ENCODE measurements at regions not wholly inside any gene's neighbourhood (a gene's known extent, or its start where the extent isn't known, plus 50 kb on each side); places are given as distances from the start of the nearest gene placed in this dataset.

DNA sequence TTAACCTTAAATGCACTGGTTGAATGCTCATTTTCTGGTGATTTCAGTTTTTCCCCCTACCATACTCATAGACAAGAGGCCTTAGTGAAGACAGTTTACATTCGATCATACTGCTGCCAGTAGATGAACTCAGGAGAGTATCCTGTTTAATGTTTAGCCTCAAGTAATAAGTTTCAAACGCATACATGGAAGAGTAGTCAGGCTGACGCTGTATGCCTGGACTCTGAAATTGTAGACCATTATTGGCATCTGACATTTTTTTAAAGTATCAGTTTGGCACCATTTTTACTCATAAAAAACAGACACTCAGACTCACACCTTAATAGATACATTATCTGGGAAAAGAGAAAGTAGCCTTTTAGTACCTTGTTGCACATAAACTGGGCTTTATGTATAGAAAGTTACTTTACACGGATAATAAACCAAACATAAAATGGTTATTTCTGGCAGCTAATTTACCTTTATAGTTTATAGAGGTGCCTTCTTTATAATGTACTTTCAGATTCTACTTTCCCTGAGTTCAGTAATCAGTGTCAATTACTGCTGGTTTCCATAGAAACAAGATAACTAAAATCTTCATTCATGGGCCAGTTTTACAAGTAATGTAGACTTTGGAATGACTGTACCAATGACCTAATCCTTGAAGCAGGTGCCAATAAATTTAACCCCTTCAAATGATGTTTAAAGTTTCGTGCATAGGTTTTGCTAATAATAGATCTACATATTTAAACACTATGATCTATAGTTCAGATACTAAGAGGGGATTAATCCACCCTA lies 183.8 kb upstream of the ITGA1 start:
- H3K27ac ChIP-seq: no peak overlapping the region
- no peak for DNase-seq
- TF ChIP-seq, protein P1, sequence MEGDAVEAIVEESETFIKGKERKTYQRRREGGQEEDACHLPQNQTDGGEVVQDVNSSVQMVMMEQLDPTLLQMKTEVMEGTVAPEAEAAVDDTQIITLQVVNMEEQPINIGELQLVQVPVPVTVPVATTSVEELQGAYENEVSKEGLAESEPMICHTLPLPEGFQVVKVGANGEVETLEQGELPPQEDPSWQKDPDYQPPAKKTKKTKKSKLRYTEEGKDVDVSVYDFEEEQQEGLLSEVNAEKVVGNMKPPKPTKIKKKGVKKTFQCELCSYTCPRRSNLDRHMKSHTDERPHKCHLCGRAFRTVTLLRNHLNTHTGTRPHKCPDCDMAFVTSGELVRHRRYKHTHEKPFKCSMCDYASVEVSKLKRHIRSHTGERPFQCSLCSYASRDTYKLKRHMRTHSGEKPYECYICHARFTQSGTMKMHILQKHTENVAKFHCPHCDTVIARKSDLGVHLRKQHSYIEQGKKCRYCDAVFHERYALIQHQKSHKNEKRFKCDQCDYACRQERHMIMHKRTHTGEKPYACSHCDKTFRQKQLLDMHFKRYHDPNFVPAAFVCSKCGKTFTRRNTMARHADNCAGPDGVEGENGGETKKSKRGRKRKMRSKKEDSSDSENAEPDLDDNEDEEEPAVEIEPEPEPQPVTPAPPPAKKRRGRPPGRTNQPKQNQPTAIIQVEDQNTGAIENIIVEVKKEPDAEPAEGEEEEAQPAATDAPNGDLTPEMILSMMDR (IDR thresholded peaks at IDR 0.05): no peak
- H3K4me3 ChIP-seq: no peak overlapping the region
- intact Hi-C loops (cut with DNase I; ENCODE audit: low total_unique reads): no loop called here
- no peaks in the 10 kb centered on the region for H3K4me1 ChIP-seq
- no peaks in the 10 kb centered on the region for H3K27me3 ChIP-seq
- no peaks in the 10 kb centered on the region for H3K36me3 ChIP-seq
- no peaks in the 10 kb centered on the region for H3K9me3 ChIP-seq

DNA sequence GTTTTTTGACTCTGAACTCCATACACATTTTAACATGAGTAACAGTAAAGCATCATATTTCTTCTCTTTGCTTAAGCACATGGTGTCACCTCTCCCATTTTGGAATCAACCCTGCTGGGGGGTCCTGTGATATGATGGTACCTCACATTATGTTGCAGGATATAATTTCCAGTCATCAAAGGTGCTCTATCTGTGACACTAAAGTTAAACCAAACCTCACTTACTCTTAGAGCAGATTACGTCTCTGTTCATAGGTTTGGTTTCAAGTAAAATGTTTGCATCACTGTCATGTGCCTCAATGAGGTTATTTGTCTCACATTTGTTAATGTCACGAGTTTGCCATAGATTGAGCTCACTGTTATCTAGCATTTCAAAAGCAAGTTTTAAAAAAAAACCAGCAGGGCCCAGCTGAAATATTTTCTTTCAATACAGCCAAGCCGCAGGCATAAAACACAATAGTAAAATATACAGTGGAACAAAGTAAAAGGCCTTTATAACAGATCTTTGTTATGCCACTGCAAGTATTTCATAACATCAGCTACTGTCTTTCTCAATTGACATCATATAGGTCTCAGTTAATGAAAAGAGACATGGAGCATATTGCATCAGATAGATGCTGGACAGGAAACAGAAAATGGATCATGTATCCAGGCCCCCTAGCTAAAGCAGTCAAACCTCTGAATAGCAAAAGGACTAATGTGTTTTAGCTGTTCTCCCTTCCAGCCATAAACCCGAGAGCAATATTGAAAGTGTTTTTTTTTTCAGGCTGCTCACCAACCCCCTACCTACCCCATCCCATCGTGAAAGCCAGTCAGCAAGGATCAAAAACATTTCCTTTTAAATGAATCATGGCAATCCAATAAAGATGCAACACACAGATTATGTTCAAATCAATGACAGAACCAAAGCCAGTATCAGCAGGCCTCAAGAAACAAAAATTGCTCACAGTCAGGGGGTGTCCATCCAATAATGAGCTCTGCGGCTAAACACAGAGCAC lies 182.1 kb upstream of the ITGA1 start:
- no peaks in the 10 kb centered on the region for H3K27me3 ChIP-seq
- H3K9me3 ChIP-seq: no peaks in the 10 kb centered on the region
- no peaks in the 10 kb centered on the region for H3K4me1 ChIP-seq
- H3K27ac ChIP-seq: no peak overlapping the region
- H3K36me3 ChIP-seq: no peaks in the 10 kb centered on the region
- no peak for DNase-seq
- TF ChIP-seq, protein P1 (IDR thresholded peaks at IDR 0.05): no peak
- H3K4me3 ChIP-seq: no peak overlapping the region
- intact Hi-C loops (cut with DNase I; ENCODE audit: low total_unique reads): no loop called here

DNA sequence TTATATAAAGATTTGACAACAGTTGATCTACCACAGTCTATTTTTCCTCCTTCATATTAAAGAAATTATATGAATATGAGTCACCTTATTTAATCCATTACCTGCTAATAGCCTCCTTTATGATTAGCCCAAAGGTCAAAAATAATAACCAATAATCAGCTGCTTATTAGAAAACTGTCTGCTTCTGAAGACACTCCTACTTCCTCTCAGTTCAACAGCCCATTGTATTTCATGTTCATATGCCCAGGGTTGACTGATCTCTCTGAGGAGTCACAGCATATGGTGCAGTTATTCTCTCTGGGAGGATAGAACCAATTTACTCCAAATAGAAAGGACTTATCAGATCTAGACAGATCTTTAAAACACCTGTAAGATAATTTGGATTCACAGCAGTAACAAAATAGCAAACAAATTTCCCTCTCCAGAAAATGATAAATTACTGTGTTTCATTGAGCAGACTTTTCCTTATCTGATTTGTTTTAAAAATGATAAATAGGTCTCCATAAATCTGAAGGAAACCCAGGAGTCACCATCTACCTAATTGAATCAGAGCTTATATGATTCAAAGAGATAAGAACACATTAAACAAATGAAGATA lies 180.4 kb upstream of the ITGA1 start:
- Histone ChIP-seq H3K9me3 (no peaks in the 10 kb centered on the region), H3K4me1 (no peaks in the 10 kb centered on the region), H3K27ac (no peak overlapping the region), H3K36me3 (no peaks in the 10 kb centered on the region), H3K4me3 (no peak overlapping the region), H3K27me3 (no peaks in the 10 kb centered on the region)
- DNase-seq: no peak
- intact Hi-C loops (cut with DNase I; ENCODE audit: low total_unique reads): no loop called here
- TF ChIP-seq, protein P1 (IDR thresholded peaks at IDR 0.05): no peak

DNA sequence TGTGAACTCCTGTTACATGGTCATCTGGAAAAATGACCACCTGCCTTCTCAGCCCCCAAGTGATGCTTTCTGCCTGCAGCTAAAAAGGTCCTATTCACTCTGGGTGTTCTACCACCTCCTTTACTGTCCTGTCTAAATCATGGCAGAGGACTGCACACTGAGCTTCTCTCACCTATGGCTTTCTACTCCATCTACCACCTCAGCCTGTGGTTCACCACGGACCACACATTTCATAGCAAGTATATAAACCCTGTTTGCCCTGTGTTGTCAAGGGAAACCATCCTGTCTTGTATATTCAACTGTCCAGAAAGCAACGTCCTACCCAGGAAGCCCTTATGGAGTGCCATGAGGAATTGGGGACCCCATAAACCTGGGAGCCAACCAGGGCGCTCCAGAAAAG lies 167.4 kb upstream of the ITGA1 start:
- Histone ChIP-seq H3K4me3 (no peak overlapping the region), H3K27ac (no peak overlapping the region), H3K36me3 (no peaks in the 10 kb centered on the region), H3K27me3 (no peaks in the 10 kb centered on the region), H3K9me3 (no peaks in the 10 kb centered on the region), H3K4me1 (no peaks in the 10 kb centered on the region)
- no peak for DNase-seq
- TF ChIP-seq, protein P1 (IDR thresholded peaks at IDR 0.05): no peak
- intact Hi-C loops (cut with DNase I; ENCODE audit: low total_unique reads): no loop called here

DNA sequence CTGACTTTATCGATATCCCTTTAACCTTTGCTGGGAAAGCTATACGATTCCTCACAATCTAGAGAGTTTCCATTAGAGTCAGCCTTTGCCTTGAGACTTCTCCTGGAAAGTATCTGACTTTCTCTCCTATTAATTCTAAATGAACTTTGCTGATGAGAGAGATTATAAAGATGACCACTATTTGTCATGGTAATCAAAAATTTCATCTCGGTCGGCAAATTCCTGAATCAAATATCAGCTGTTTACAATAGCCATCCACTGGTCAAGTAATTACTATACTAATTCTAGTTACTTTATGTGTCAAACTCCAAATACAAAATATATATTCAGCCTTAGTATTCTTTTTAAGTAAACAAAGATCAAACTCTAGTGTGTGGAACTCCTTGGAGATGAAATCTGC lies 164.4 kb upstream of the ITGA1 start:
- H3K27ac ChIP-seq: no peak overlapping the region
- H3K27me3 ChIP-seq: no peaks in the 10 kb centered on the region
- DNase-seq: no peak
- H3K4me3 ChIP-seq: no peak overlapping the region
- intact Hi-C loops (cut with DNase I; ENCODE audit: low total_unique reads): no loop called here
- no peaks in the 10 kb centered on the region for H3K36me3 ChIP-seq
- H3K9me3 ChIP-seq: no peaks in the 10 kb centered on the region
- TF ChIP-seq, protein P1 (IDR thresholded peaks at IDR 0.05): no peak
- no peaks in the 10 kb centered on the region for H3K4me1 ChIP-seq

All from tibial artery (tissue), 4 donors.